H9 (cell line): ENCODE measurements at regions not wholly inside any gene's neighbourhood (a gene's known extent, or its start where the extent isn't known, plus 50 kb on each side); places are given as distances from the start of the nearest gene placed in this dataset.

Experiments used
- DNase-seq: peaks from one replicate; pipeline ENCODE4 v3.0.0-alpha.2; 2017
- H2AFZ ChIP-seq: one replicate; pipeline ENCODE4 v1.6.1; 2013; ENCODE audit warnings: mild to moderate bottlenecking, low read length, control low read depth, moderate library complexity
- H2AK5ac ChIP-seq: 2 replicates; pipeline ENCODE4 v1.6.1; 2013; ENCODE audit warnings: low read length, control low read depth, mixed read lengths; ENCODE audit not compliant: insufficient read length
- H2BK120ac ChIP-seq: one replicate; pipeline ENCODE4 v1.6.1; 2013; ENCODE audit warnings: low read depth, mild to moderate bottlenecking, low read length, control low read depth, inconsistent platforms; ENCODE audit not compliant: poor library complexity, severe bottlenecking
- H2BK12ac ChIP-seq: 2 replicates; pipeline ENCODE4 v1.6.1; 2013; ENCODE audit warnings: low read length, control low read depth, mixed read lengths, low read depth; ENCODE audit not compliant: insufficient read length
- H2BK15ac ChIP-seq: 2 replicates; pipeline ENCODE4 v1.6.1; 2013; ENCODE audit warnings: low read depth, low read length, control low read depth
- H2BK20ac ChIP-seq: one replicate; pipeline ENCODE4 v1.6.1; 2013; ENCODE audit warnings: low read depth, mild to moderate bottlenecking, low read length, control low read depth, inconsistent platforms; ENCODE audit not compliant: poor library complexity, severe bottlenecking
- H2BK5ac ChIP-seq: 2 replicates; pipeline ENCODE4 v1.6.1; 2013; ENCODE audit warnings: low read length, control low read depth, mixed read lengths; ENCODE audit not compliant: insufficient read length
- H3K14ac ChIP-seq: 2 replicates; pipeline ENCODE4 v1.6.1; 2013; ENCODE audit warnings: low read length, control low read depth; ENCODE audit not compliant: insufficient read depth
- H3K18ac ChIP-seq: 2 replicates; pipeline ENCODE4 v1.6.1; 2013; ENCODE audit warnings: low read depth, mild to moderate bottlenecking, mixed read lengths, low read length, control low read depth; ENCODE audit not compliant: insufficient read length
- H3K23ac ChIP-seq: 2 replicates; pipeline ENCODE4 v1.6.1; 2013; ENCODE audit warnings: low read length, control low read depth, mixed read lengths, low read depth; ENCODE audit not compliant: insufficient read length
- H3K23me2 ChIP-seq: 2 replicates; pipeline ENCODE4 v1.6.1; 2013; ENCODE audit warnings: low read depth, mild to moderate bottlenecking, mixed read lengths, low read length, control low read depth; ENCODE audit not compliant: insufficient read length, poor library complexity, severe bottlenecking
- H3K27ac ChIP-seq: 2 replicates; pipeline ENCODE4 v1.5.1; 2013; ENCODE audit warnings: low read length, control low read depth, mixed read lengths, low read depth; ENCODE audit not compliant: insufficient read length
- H3K27me3 ChIP-seq: 2 replicates; pipeline ENCODE4 v1.6.1; 2013; ENCODE audit warnings: low read length, control low read depth, inconsistent platforms; ENCODE audit not compliant: insufficient read depth
- H3K4ac ChIP-seq: 2 replicates; pipeline ENCODE4 v1.6.1; 2013; ENCODE audit warnings: low read depth, mild to moderate bottlenecking, control low read depth, inconsistent platforms, low read length, moderate library complexity
- H3K4me1 ChIP-seq: 2 replicates; pipeline ENCODE4 v1.6.1; 2013; ENCODE audit warnings: low read length, control low read depth, inconsistent platforms; ENCODE audit not compliant: insufficient read depth
- H3K4me2 ChIP-seq: 2 replicates; pipeline ENCODE4 v1.6.1; 2013; ENCODE audit warnings: low read length, control low read depth, mixed read lengths; ENCODE audit not compliant: insufficient read length, insufficient read depth
- H3K56ac ChIP-seq: 2 replicates; pipeline ENCODE4 v1.6.1; 2013; ENCODE audit warnings: low read depth, mild to moderate bottlenecking, mixed read lengths, low read length, control low read depth; ENCODE audit not compliant: insufficient read length
- H3K79me1 ChIP-seq: 2 replicates; pipeline ENCODE4 v1.6.1; 2013; ENCODE audit warnings: low read depth, mild to moderate bottlenecking, moderate library complexity, low read length, control low read depth, inconsistent platforms; ENCODE audit not compliant: insufficient read depth, poor library complexity, severe bottlenecking
- H3K79me2 ChIP-seq: 2 replicates; pipeline ENCODE4 v1.6.1; 2013; ENCODE audit warnings: low read length, control low read depth, inconsistent platforms; ENCODE audit not compliant: insufficient read depth
- H3K9ac ChIP-seq: 2 replicates; pipeline ENCODE4 v1.6.1; 2013; ENCODE audit warnings: low read length, control low read depth, mixed read lengths; ENCODE audit not compliant: insufficient read length; ENCODE audit errors: extremely low read depth
- H3K9me3 ChIP-seq: one replicate; pipeline ENCODE4 v1.6.1; 2013; ENCODE audit warnings: low read depth, low read length, inconsistent platforms; ENCODE audit not compliant: control insufficient read depth
- H3T11ph ChIP-seq: one replicate; pipeline ENCODE4 v1.6.1; 2013; ENCODE audit warnings: mild to moderate bottlenecking, low read length, control low read depth, inconsistent platforms
- H4K20me1 ChIP-seq: one replicate; pipeline ENCODE4 v1.6.1; 2013; ENCODE audit not compliant: control insufficient read depth, insufficient read length, insufficient read depth
- H4K5ac ChIP-seq: 2 replicates; pipeline ENCODE4 v1.6.1; 2013; ENCODE audit warnings: low read depth, mild to moderate bottlenecking, mixed read lengths, low read length, control low read depth; ENCODE audit not compliant: insufficient read length
- H4K8ac ChIP-seq: replicated peaks from 2 replicates; pipeline ENCODE4 v1.6.1; 2013; ENCODE audit warnings: low read length, control low read depth, mixed read lengths, low read depth; ENCODE audit not compliant: insufficient read length
- H4K91ac ChIP-seq: 2 replicates; pipeline ENCODE4 v1.6.1; 2013; ENCODE audit warnings: low read depth, mild to moderate bottlenecking, moderate library complexity, mixed read lengths, low read length, control low read depth; ENCODE audit not compliant: insufficient read length
- H3K27ac Mint-ChIP-seq, 3 experiments: 2 replicates in 2 of 3; 3 replicates in 1 of 3; pipeline ENCODE4 v1.8.0; 2020 to 2021; ENCODE audit warnings: mixed read lengths in 3 of 3, mild to moderate bottlenecking in 1 of 3, moderate library complexity in 1 of 3
- H3K27me3 Mint-ChIP-seq: 2 replicates; pipeline ENCODE4 v1.8.0; 2021; ENCODE audit warnings: low read depth, mild to moderate bottlenecking, moderate library complexity, mixed read lengths
- H3K36me3 Mint-ChIP-seq, 3 experiments: 2 replicates in 2 of 3; 3 replicates in 1 of 3; pipeline ENCODE4 v1.8.0; 2020 to 2021; ENCODE audit warnings: low read depth in 3 of 3, mixed read lengths in 3 of 3; ENCODE audit not compliant: insufficient read depth in 1 of 3
- H3K4me1 Mint-ChIP-seq, 2 experiments: 2 replicates each; pipeline ENCODE4 v1.8.0; 2020; ENCODE audit warnings: mixed read lengths in 2 of 2
- H3K4me3 Mint-ChIP-seq, 2 experiments: 2 replicates in 1 of 2; 3 replicates in 1 of 2; pipeline ENCODE4 v1.8.0; 2020 to 2021; ENCODE audit warnings: mild to moderate bottlenecking in 2 of 2, mixed read lengths in 2 of 2, moderate library complexity in 1 of 2
- H3K9me3 Mint-ChIP-seq, 2 experiments: 2 replicates in 1 of 2; 3 replicates in 1 of 2; pipeline ENCODE4 v1.8.0; 2020; ENCODE audit warnings: mild to moderate bottlenecking in 2 of 2, mixed read lengths in 2 of 2, moderate library complexity in 1 of 2
- WGBS: extraction: QIAGEN DNeasy Blood & Tissue Kit; methylation state at CpG from one replicate; pipeline ENCODE4 v1.1.7; 2013; ENCODE audit warnings: missing lambda C conversion rate, low lambda C conversion rate, mixed read lengths; ENCODE audit not compliant: insufficient read length; ENCODE audit errors: extremely low coverage; 5-methylcytosine and 5-hydroxymethylcytosine counted together
- TF ChIP-seq, protein P1 (sequence below): fragments of 200-600 bp; sonication (generic); conservative IDR thresholded peaks from 3 replicates; pipeline ENCODE4 v1.8.0; 2021; ENCODE audit warnings: antibody characterized with exemption, mild to moderate bottlenecking

- TF ChIP-seq, protein P1, sequence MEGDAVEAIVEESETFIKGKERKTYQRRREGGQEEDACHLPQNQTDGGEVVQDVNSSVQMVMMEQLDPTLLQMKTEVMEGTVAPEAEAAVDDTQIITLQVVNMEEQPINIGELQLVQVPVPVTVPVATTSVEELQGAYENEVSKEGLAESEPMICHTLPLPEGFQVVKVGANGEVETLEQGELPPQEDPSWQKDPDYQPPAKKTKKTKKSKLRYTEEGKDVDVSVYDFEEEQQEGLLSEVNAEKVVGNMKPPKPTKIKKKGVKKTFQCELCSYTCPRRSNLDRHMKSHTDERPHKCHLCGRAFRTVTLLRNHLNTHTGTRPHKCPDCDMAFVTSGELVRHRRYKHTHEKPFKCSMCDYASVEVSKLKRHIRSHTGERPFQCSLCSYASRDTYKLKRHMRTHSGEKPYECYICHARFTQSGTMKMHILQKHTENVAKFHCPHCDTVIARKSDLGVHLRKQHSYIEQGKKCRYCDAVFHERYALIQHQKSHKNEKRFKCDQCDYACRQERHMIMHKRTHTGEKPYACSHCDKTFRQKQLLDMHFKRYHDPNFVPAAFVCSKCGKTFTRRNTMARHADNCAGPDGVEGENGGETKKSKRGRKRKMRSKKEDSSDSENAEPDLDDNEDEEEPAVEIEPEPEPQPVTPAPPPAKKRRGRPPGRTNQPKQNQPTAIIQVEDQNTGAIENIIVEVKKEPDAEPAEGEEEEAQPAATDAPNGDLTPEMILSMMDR, result no peak
- Histone ChIP-seq H2AFZ (no peak overlapping the region), H4K20me1 (no peaks in the 10 kb centered on the region), H3K18ac (no peak overlapping the region), H3K27ac (no peak overlapping the region), H3K27me3 (no peaks in the 10 kb centered on the region), H3K4ac (no peak overlapping the region), H3K9ac (no peak overlapping the region), H3K79me1 (no peaks in the 10 kb centered on the region), H4K8ac (no peak overlapping the region), H2BK5ac (no peak overlapping the region), H2AK5ac (no peak overlapping the region), H4K91ac (no peak overlapping the region), H2BK20ac (no peak overlapping the region), H3T11ph (no peak overlapping the region), H3K4me2 (no peak overlapping the region), H3K14ac (0 out of 2 replicates have a peak overlapping the region, but pooled peaks have one; percentile 24), H2BK12ac (no peak overlapping the region), H4K5ac (no peak overlapping the region), H2BK15ac (no peak overlapping the region), H3K23me2 (no peaks in the 10 kb centered on the region), H2BK120ac (no peak overlapping the region), H3K9me3 (no peaks in the 10 kb centered on the region), H3K79me2 (no peaks in the 10 kb centered on the region), H3K23ac (no peak overlapping the region), H3K4me1 (no peaks in the 10 kb centered on the region), H3K56ac (no peak overlapping the region)
- Mint-ChIP-seq H3K4me3 (no peak overlapping the region), H3K9me3 (no peaks in the 10 kb centered on the region), H3K36me3 (no peaks in the 10 kb centered on the region), H3K4me1 (no peaks in the 10 kb centered on the region), H3K27me3 (no peaks in the 10 kb centered on the region), H3K27ac (peak overlapping the region in 1 of 3 experiments; percentile 90; a peak in 2 of 7 replicates)
- no peak for DNase-seq
- WGBS, result no CpG with 5 or more reads among the region's 7 CpGs
Observed at GRCh38 chr4:127559981-127560380, 72.8 kb upstream of the INTU start.
